SK-N-MC (cell line): ENCODE measurements at regions not wholly inside any gene's neighbourhood (a gene's known extent, or its start where the extent isn't known, plus 50 kb on each side); places are given as distances from the start of the nearest gene placed in this dataset.
A peak's percentile ranks its signal among the peaks of the same experiment; 100 is the strongest.

Experiments
- DNase-seq: peaks from one replicate; pipeline ENCODE4 v3.0.0-alpha.2; 2011; ENCODE audit warnings: low read depth, low spot score
- H3K27ac ChIP-seq: fragments of 200-600 bp; sonication (generic); 2 replicates; pipeline ENCODE4 v1.5.1; 2016; ENCODE audit warnings: mixed run types
- H3K36me3 ChIP-seq: fragments of 200-600 bp; sonication (generic); 2 replicates; pipeline ENCODE4 v1.6.1; 2017; ENCODE audit warnings: antibody characterized with exemption, low read length, mixed read lengths; ENCODE audit not compliant: insufficient read depth
- H3K4me3 ChIP-seq: fragments of 200-600 bp; sonication (generic); 2 replicates; pipeline ENCODE4 v1.5.1; 2016
- H3K9ac ChIP-seq: fragments of 200-600 bp; sonication (generic); 2 replicates; pipeline ENCODE4 v1.8.0; 2017; ENCODE audit warnings: mixed run types, mixed read lengths; ENCODE audit not compliant: insufficient read length
- H3K9me3 ChIP-seq: fragments of 200-600 bp; sonication (generic); 2 replicates; pipeline ENCODE4 v1.6.1; 2017; ENCODE audit warnings: low read depth, mild to moderate bottlenecking, antibody characterized with exemption, low read length, moderate library complexity, mixed read lengths
- EZH2 ChIP-seq: fragments of 200-600 bp; sonication (generic); IDR thresholded peaks from one replicate; pipeline ENCODE4 v1.6.1; 2017; ENCODE audit warnings: antibody characterized with exemption
- FOXP2 ChIP-seq: optimal IDR thresholded peaks from 2 replicates; pipeline ENCODE3; 2011; ENCODE audit warnings: mild to moderate bottlenecking, moderate library complexity; ENCODE audit not compliant: insufficient read depth; ENCODE audit errors: extremely low read length, control extremely low read depth
- POLR2AphosphoS5 ChIP-seq: IDR thresholded peaks from 2 replicates; pipeline ENCODE4 v1.6.1; 2012; ENCODE audit warnings: mild to moderate bottlenecking, low read depth, low read length, borderline replicate concordance

GRCh38 chr12:107318556-107318805 is 225.1 kb upstream of the CRY1 start:
- Histone ChIP-seq H3K9ac (no peak overlapping the region), H3K4me3 (no peak overlapping the region), H3K9me3 (no peaks in the 10 kb centered on the region), H3K27ac (no peak overlapping the region), H3K36me3 (no peaks in the 10 kb centered on the region)
- no peak for TF ChIP-seq POLR2AphosphoS5
- TF ChIP-seq EZH2 = no peak
- no peak for TF ChIP-seq FOXP2
- DNase-seq = no peak

GRCh38 chr12:107318806-107319532 is 225.6 kb upstream of the CRY1 start:
- Histone ChIP-seq H3K9ac (no peak overlapping the region), H3K36me3 (no peaks in the 10 kb centered on the region), H3K27ac (no peak overlapping the region), H3K4me3 (no peak overlapping the region), H3K9me3 (no peaks in the 10 kb centered on the region)
- no peak for TF ChIP-seq FOXP2
- TF ChIP-seq EZH2 = no peak
- no peak for TF ChIP-seq POLR2AphosphoS5
- no peak for DNase-seq

DNA sequence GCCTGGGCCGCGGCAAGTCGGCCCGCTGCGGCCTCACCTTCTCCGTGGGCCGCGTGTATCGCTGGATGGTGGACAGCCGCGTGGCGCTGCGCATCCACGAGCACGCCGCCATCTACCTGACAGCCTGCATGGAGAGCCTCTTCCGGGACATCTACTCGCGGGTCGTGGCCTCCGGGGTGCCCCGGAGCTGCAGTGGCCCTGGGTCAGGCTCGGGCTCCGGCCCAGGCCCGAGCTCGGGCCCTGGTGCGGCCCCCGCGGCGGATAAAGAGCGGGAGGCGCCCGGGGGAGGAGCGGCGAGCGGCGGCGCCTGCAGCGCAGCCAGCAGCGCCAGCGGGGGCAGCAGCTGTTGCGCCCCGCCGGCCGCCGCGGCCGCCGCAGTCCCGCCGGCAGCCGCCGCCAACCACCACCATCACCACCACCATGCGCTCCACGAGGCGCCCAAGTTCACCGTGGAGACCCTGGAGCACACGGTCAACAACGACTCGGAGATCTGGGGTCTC is 226.2 kb upstream of the CRY1 start:
- no peak for DNase-seq
- Histone ChIP-seq H3K9ac (no peak overlapping the region), H3K36me3 (no peaks in the 10 kb centered on the region), H3K9me3 (no peaks in the 10 kb centered on the region), H3K4me3 (no peak overlapping the region), H3K27ac (no peak overlapping the region)
- TF ChIP-seq POLR2AphosphoS5 (no peak), FOXP2 (no peak), EZH2 (no peak)

DNA sequence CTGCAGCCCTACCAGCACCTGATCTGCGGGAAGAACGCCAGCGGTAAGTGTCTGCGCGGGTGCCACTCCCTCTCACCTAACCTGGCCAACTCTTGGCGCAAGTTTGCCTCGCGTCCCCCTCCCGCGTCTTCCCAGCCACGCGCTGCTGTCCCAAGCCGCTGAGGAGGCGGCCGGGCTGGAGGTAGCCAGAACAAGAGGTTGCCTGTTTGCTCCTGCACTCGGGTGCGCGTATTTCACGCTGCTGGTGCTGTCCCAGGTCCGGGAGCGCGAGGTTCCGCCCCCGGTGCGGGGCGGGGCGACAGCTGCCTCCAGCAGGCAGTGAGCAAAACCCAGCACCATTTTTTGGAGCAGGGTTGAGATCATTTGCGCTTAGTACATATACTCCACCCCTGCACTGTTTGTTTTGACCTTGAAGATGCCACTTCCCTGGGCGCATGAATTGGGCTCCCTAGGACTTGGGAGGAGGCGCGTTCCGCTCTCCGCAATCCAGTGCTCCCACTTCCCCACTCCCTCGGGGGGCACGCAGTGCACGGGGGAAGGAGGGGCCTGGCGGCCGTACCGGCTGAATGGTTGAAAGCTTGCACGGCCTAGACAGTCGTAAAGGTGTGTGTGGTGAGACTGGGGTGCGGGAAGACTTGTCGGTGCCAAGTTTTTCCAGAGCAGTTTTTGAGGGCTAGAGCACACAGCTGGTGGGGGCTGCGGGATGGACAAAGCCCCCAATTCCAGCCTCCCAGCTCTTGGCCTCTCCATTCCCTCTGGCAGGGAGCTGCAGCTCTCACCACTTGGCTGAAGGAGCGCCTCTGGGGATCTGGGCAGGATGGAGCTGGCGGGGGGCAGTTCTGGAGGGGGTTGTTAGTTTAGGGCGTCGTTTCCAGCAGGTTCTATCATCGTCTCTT is 226.9 kb upstream of the CRY1 start:
- Histone ChIP-seq H3K4me3 (no peak overlapping the region), H3K9ac (no peak overlapping the region), H3K27ac (no peak overlapping the region), H3K36me3 (no peaks in the 10 kb centered on the region), H3K9me3 (no peaks in the 10 kb centered on the region)
- DNase-seq = no peak
- TF ChIP-seq EZH2 (peak; percentile 57), POLR2AphosphoS5 (no peak)

DNA sequence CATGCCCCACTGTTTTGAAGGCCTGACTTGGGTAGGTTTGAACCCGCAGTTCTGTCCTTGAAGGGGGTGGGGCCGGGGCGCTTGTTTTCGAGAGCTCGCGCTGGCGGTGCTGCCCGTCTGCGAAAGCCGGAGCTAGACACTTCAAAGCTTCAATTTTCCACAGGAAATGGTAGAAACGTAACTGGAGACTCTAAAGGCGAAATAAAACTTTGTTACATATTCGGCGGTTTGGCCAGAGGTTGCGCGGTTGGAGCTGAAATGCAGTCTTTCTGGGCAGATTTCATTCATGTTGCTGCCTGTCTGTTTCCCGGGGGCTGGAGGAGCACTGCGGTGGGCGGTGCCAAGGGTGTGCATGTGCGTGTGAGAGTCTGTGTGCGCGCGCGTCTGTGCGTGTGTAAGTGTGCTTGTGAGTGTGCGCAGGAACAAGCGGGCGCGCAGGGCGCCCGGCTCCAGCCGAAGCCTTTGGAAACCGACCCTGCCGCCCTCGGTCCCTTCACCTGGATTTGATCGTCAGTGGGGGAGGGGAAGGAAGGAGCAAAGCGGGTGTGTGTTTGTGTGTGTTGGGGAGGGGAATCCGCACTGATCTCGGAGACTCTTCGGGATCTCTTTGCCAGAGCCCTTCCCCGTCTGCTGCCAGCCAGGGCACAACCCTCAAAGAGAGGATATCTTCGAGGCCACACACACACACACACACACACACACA is 227.7 kb upstream of the CRY1 start:
- Histone ChIP-seq H3K36me3 (no peaks in the 10 kb centered on the region), H3K27ac (no peak overlapping the region), H3K4me3 (no peak overlapping the region), H3K9ac (no peak overlapping the region), H3K9me3 (no peaks in the 10 kb centered on the region)
- DNase-seq = no peak
- TF ChIP-seq EZH2 (no peak), POLR2AphosphoS5 (no peak), FOXP2 (no peak)

- H3K4me3 ChIP-seq = no peak overlapping the region
- no peak overlapping the region for H3K27ac ChIP-seq
- DNase-seq = no peak
- TF ChIP-seq EZH2 (no peak), POLR2AphosphoS5 (no peak), FOXP2 (no peak)
- H3K36me3 ChIP-seq = no peaks in the 10 kb centered on the region
- no peaks in the 10 kb centered on the region for H3K9me3 ChIP-seq
- no peak overlapping the region for H3K9ac ChIP-seq
Observed at GRCh38 chr12:107322063-107322462, 228.7 kb upstream of the CRY1 start.

- no peak for DNase-seq
- H3K9ac ChIP-seq = no peak overlapping the region
- no peak overlapping the region for H3K4me3 ChIP-seq
- no peak overlapping the region for H3K27ac ChIP-seq
- H3K36me3 ChIP-seq = no peaks in the 10 kb centered on the region
- H3K9me3 ChIP-seq = no peaks in the 10 kb centered on the region
- TF ChIP-seq FOXP2 (no peak), POLR2AphosphoS5 (no peak), EZH2 (no peak)
Observed at GRCh38 chr12:107325075-107325608, 231.8 kb upstream of the CRY1 start.

GRCh38 chr12:107326237-107326636 is 232.9 kb upstream of the CRY1 start:
- DNase-seq = no peak
- Histone ChIP-seq H3K9me3 (no peaks in the 10 kb centered on the region), H3K36me3 (no peaks in the 10 kb centered on the region), H3K9ac (no peak overlapping the region), H3K27ac (no peak overlapping the region), H3K4me3 (no peak overlapping the region)
- no peak for TF ChIP-seq EZH2
